Panc1 (cell line): ENCODE measurements at regions not wholly inside any gene's neighbourhood (a gene's known extent, or its start where the extent isn't known, plus 50 kb on each side); places are given as distances from the start of the nearest gene placed in this dataset.

Experiments used
- CTCF ChIP-seq: fragments of 450-650 bp; IDR thresholded peaks from 2 replicates; pipeline ENCODE4 v1.5.1; 2017; ENCODE audit warnings: mild to moderate bottlenecking
- POLR2AphosphoS5 ChIP-seq: IDR thresholded peaks from 2 replicates; pipeline ENCODE4 v1.6.1; 2012; ENCODE audit warnings: mild to moderate bottlenecking, low read depth, low read length, moderate library complexity
- SIN3A ChIP-seq: IDR thresholded peaks from 2 replicates; pipeline ENCODE4 v1.6.1; 2012; ENCODE audit warnings: low read depth, mild to moderate bottlenecking, low read length, moderate library complexity, borderline replicate concordance; ENCODE audit not compliant: insufficient read depth
- TCF7L2 ChIP-seq: IDR thresholded peaks from 2 replicates; pipeline ENCODE4 v1.6.1; 2011; ENCODE audit warnings: mild to moderate bottlenecking, low read depth, low read length, inconsistent platforms

GRCh38 chr1:193846876-193847604, 660.6 kb upstream of the B3GALT2 start:
- TF ChIP-seq CTCF (no peak), SIN3A (no peak), TCF7L2 (no peak), POLR2AphosphoS5 (no peak)
